ENCODE measurements at regions not wholly inside any gene's neighbourhood (a gene's known extent, or its start where the extent isn't known, plus 50 kb on each side); places are given as distances from the start of the nearest gene placed in this dataset.
"Not testable (repeated sequence)": the region's sequence is repeated elsewhere in the genome, so short reads cannot be mapped to it uniquely, and the experiment has no call there.

- ATAC-seq (no peak), DNase-seq (no peak)
Measured at GRCh38 chr1:81542196-81542595, 258.5 kb upstream of the ADGRL2 start.

GRCh38 chr1:81540216-81540615 lies 260.5 kb upstream of the ADGRL2 start:
- ATAC-seq (no peak), DNase-seq (no peak)

GRCh38 chr1:81529014-81529413 lies 271.7 kb upstream of the ADGRL2 start:
- ATAC-seq (no peak), DNase-seq (no peak)

GRCh38 chr1:81525085-81525484 lies 275.6 kb upstream of the ADGRL2 start:
- no peak for ATAC-seq
- no peak for DNase-seq

GRCh38 chr1:81519987-81520386 lies 280.7 kb upstream of the ADGRL2 start:
- DNase-seq (no peak), ATAC-seq (no peak)

- ATAC-seq (no peak), DNase-seq (no peak)
Measured at GRCh38 chr1:81517987-81518386, 282.7 kb upstream of the ADGRL2 start.

GRCh38 chr1:81513796-81514354 lies 286.9 kb upstream of the ADGRL2 start:
- ATAC-seq (no peak), DNase-seq (no peak)

- ATAC-seq (no peak), DNase-seq (no peak)
Measured at GRCh38 chr1:81512252-81513003, 288.3 kb upstream of the ADGRL2 start.

GRCh38 chr1:81511281-81511680 lies 289.5 kb upstream of the ADGRL2 start:
- no peak for DNase-seq
- no peak for ATAC-seq

GRCh38 chr1:81510701-81511100 lies 290.0 kb upstream of the ADGRL2 start:
- DNase-seq: no peak
- ATAC-seq: no peak

- no peak for ATAC-seq
- no peak for DNase-seq
Measured at GRCh38 chr1:81509594-81509993, 291.1 kb upstream of the ADGRL2 start.

- ATAC-seq (no peak), DNase-seq (no peak)
Measured at GRCh38 chr1:81506699-81507098, 294.0 kb upstream of the ADGRL2 start.

- DNase-seq (no peak), ATAC-seq (no peak)
Measured at GRCh38 chr1:81505831-81506230, 294.9 kb upstream of the ADGRL2 start.

- peak; percentile 38 for ATAC-seq
- not testable (repeated sequence) for DNase-seq
Measured at GRCh38 chr1:81504820-81505219, 295.9 kb upstream of the ADGRL2 start.

- not testable (repeated sequence) for ATAC-seq, DNase-seq
Measured at GRCh38 chr1:81502705-81503104, 298.0 kb upstream of the ADGRL2 start.

GRCh38 chr1:81501485-81501884 lies 299.2 kb upstream of the ADGRL2 start:
- DNase-seq: not testable (repeated sequence)
- peak; percentile 51 for ATAC-seq

- DNase-seq (no peak), ATAC-seq (no peak)
Measured at GRCh38 chr1:81499487-81499886, 301.2 kb upstream of the ADGRL2 start.

GRCh38 chr1:81498471-81499462 lies 302.0 kb upstream of the ADGRL2 start:
- DNase-seq: no peak
- no peak for ATAC-seq

- no peak for ATAC-seq
- DNase-seq: no peak
Measured at GRCh38 chr1:81496349-81496748, 304.4 kb upstream of the ADGRL2 start.

GRCh38 chr1:81493102-81493869 lies 307.4 kb upstream of the ADGRL2 start:
- ATAC-seq (no peak), DNase-seq (no peak)

- no peak for DNase-seq
- no peak for ATAC-seq
Measured at GRCh38 chr1:81492628-81493027, 308.1 kb upstream of the ADGRL2 start.

- DNase-seq: no peak
Measured at GRCh38 chr1:81490614-81491013, 310.1 kb upstream of the ADGRL2 start.

More at GRCh38 chr1:81490614-81491013, 310.1 kb upstream of the ADGRL2 start:
- no peak for ATAC-seq

Measured in stimulated activated naive CD8-positive, alpha-beta T cell treated with anti-CD3 and anti-CD28 coated beads, Interleukin-15, Interleukin-2, amounts not matched to agents 100 U/mL and 50 U/mL, for 24 hours (primary cell).